GM18498 (cell line): ENCODE measurements at regions not wholly inside any gene's neighbourhood (a gene's known extent, or its start where the extent isn't known, plus 50 kb on each side); places are given as distances from the start of the nearest gene placed in this dataset.
"Not testable (repeated sequence)": the region's sequence is repeated elsewhere in the genome, so short reads cannot be mapped to it uniquely, and the experiment has no call there.

Experiments
- ATAC-seq: cut with Tn5 transposase; IDR thresholded peaks from one replicate; pipeline ENCODE4 v1.9.1; 2021; ENCODE audit warnings: mild to moderate bottlenecking, moderate library complexity; ENCODE audit not compliant: unreplicated experiment

DNA sequence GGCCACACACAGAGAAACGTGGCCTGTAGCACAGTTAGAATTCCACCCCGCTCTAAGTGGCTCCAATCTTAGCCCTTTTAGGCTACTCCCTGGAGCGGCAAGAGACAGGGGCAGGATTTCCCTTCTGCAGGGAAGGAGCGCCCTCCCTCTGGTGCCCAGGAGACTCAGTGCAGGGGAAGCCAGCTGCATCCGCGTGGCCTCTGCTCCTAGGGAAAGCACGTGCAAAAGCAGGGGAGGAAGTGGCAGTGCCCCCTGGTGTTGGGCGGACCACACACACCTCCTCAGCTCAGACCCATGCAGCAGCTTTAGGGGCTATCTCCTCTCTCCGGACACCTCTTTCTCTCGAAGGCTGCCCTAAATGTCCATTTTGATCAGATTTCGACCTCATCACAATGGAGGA, 50.0 kb downstream of the SPRING1 start:
- ATAC-seq = no peak

DNA sequence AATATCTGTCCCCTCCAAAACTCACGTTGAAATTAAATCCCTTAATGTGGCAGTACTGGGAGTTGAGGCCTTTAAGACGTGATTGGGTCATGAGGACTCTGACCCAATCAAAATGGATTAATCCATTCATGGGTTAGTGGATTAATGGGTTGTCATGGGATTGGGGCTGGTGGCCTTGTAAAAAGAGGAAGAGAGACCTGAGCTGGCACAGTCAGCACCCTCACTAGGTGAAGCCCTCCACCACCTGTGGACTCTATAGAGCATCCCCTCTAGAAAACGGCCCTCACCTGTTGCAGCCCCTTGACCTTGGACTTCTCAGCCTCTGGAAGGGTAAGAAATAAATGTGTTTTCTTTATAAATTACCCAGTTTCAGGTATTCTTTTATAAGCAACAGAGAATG, 53.0 kb downstream of the SPRING1 start:
- no peak for ATAC-seq

DNA sequence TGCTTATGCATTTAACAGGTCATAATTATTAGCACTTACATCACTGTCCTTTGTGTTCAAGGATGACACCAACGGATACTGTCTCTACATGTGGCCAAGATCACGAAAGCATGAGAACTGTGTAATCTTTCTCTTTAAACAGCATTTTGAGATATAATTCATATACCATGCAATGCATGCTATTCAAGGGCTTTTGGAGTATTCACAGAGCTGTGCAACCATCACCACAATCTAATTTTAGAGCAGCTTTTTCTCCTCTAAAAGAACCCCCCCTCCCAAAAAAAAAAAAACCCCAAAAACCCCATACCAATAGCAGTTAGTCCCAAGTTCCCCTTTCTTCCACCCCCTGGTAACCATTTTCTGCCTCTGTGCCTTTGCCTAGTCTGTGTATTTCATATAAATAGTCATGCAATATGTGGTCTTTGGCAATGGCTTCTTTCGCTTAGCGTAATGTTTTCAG, 60.6 kb downstream of the SPRING1 start:
- ATAC-seq = no peak

DNA sequence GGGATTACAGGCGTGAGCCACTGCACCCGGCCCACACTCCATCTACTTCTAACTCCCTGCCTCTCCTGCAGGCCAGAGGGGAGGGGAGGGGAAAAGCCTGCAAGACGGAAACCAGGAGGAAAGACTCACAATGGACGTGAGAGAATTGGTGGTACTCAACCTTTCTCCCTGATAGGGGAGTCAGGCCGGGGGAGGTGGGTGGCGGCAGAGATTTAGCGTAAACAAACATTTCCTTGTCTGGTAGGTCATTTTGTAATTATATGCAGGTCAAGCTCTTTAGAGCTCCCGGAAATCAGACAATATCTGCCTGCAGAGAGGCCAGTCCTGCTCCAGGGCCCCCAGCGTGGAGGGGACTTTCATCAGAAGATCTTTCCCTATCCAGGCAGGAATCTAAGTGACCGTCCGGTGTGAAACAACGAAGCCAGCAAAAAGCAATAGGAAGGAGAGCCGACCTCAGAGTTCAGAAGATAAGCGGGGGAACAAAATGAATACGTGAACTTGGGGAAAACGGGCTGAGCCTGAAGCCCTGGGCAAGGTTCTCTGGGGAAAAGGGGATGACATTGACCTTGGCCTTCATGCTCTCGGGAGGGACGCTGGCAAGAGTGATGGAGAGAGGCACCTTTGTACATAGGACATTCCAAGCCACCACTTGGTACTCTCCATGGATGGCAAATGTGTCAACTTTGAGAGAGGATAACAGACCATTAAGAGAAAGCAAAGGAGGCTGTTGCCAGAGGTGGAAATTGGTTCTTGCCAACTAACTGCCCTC, 62.3 kb downstream of the SPRING1 start:
- no peak for ATAC-seq

DNA sequence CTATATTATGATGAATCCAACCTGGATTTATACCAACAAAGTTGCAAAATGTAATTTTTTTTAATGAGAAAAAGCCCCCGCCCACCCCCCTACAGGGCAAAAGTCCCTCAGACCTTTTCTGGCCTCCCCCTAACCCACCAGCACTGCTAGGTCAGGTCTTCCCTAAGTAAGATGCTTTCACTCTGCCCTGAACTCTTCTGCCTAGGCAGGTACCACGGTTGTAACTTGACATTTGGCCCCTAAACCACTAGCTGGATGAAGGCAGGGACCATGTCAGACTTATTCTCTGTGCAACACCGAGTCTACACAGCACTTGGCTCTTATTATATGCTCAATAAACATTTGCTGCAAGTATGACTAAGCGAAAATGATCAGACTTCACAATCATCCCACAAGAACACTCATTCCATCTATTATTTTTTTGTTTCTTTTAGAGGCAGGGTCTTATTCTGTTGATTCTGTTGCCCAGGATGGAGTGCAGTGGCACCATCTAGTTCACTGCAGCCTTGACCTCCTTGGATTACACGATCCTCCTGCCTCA, 63.2 kb downstream of the SPRING1 start:
- ATAC-seq = no peak

DNA sequence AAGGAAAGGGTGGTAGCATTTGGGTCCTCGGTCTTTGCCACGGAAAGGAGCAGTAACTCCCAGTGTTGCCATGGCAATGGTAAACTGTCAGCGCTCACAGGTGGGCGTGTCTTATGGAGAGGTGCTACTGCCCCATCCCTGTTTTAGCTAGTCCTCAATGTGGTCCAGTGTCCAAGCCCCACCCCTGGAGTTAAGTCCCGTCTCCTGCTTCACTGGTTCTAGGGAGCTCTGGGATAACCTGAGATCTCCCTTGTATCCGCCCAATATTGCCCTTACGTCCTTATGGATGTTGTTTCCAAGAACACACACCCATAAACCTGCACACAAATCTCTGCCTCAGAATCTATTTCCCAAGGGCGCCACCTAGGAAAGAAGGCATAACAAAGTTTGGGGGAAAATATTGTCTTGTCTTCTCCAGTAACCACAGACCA, 64.2 kb downstream of the SPRING1 start:
- no peak for ATAC-seq

DNA sequence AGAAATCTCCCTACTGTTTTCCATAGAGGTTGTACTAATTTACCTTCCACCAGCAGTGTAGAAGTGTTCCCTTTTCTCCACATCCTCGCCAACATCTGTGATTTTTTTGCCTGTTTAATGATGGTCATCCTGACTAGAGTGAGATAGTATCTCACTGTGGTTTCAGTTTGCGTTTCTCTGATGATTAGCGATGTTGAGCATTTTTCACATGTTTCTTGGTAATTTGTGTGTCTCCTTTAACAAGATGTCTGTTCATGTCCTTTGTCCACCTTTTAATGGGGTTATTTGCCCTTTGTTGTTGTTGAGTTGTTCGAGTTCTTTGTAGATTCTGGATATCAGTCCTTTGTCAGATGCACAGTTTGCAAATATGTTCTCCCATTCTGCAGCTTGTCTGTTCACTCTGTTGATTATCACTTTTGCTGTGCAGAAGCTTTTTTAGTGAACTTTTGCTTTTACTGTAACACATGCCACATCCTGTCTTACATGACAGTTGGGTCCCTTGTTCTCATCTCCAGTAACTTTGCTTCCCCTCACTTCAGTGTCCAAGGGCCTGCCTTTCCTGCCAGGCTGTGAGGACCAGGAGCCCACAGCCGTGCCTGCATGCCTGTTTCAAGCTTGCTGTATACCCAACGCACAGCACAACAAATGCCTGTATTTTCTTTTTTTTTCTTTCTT, 64.9 kb downstream of the SPRING1 start:
- ATAC-seq = peak; percentile 60

DNA sequence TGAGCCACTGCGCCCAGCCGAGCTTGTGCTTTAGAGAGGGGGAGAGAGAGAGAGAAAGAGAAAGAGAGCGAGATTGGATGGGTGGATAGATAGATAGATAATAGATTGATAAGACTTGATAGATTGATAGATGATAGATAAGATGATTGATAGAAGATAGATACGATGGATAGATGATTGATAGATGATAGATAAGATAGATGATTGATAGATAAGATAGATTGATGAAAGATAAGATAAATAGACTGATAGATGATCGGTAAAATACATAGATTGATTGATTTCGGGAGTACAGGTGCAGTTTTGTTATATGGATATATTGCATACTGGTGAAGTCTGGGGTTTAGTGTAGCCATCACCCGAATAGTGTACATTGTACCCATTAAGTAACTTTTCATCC, 65.9 kb downstream of the SPRING1 start:
- no peak for ATAC-seq

DNA sequence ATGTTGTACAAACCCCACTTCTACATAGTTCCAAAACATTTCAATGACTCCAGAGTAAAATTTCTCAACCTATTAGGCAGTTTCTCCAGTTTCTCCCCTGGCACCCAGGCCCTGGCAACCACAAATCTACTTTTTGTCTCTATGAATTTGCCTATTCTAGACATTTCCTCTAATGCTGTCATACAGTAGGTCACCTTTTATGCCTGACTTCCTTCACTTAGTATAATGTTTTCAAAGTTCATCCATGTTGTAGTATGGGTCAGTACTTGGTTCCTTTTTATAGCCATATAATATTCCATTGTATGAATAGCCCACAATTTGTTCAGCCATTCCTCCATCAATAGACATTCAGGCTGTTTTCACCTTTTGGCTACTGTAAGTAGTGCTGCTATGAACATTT, 67.0 kb downstream of the SPRING1 start:
- ATAC-seq = no peak

DNA sequence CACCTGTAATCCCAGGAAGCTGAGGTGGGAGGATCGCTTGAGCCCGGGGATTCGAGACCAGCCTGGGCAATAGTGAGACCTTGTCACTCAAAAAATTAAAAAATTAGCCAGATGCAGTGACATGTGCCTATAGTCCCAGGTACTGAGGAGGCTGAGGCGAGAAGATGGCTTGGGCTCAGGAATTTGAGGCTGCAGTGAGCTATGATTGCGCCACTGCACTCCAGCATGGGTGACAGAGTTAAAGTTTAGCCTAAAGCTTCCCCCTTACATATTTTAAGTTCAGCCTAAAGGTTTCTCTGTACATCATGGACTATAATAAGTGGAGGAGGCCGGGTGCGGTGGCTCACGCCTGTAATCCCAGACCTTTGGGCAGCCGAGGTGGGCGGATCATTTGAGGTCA, 70.1 kb downstream of the SPRING1 start:
- no peak for ATAC-seq

DNA sequence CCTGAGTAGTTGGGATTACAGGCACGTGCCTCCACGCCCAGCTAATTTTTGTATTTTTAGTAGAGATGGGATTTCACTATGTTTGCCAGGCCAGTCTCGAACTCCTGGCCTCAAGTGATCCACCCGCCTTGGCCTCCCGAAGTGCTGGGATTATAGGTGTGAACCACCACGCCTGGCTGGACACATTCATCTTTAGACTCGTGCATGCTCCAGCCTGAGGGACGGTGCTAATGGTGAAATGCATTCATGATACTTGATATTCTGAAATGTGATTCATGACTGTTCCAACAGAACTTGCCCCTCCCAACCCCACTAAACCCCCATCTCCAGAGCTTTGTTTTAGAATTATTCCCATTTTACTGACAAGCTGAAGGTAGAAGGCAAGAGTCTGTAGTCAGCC, 71.0 kb downstream of the SPRING1 start:
- ATAC-seq = not testable (repeated sequence)

DNA sequence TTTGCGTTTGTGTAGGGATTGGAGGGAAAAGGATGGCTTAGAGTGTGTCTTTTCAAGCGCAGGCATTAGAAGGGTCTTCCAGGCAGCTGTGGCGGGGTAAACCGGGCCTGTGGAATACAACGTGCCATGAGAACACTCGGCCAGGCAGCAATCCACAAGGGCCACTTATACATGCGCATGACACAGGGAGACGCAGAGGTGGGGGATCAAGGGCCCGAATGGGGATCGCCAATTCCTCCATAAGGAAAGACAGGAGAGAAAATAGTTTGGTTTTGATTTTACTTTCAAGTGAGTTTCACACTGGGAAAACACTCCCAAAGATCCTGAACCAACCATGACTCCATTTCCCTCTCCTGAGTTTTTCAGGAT, 71.6 kb downstream of the SPRING1 start:
- no peak for ATAC-seq

DNA sequence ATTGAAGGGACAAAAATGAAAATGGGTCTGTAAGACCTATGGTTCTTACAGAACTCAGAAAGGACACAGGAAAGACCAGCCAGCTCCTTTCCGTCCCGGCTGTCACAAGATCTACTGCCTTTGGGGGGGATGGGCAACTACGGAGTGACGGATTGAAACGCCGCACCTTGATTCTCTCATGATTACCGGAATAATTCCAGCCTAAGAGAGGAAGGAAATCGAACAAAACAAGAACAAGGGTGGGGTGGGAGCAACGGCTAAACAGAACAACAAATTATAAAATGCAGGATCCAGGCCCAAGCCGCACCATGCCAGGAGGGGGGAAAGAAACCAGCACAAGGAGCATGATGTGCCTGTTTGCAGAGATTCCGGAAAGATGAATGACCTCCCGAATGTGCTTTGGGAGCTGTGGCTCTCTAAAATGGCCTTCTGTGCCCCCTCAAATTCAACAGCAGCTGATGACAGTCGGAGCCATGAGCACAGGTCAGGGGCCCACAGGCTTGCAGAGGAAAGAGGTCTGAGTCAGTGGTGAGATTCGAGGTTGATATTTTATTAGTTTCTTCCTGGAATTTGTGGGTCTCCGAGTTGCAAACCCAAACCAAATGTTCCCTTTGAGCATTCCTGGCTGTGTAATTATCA, 72.1 kb downstream of the SPRING1 start:
- ATAC-seq = no peak

DNA sequence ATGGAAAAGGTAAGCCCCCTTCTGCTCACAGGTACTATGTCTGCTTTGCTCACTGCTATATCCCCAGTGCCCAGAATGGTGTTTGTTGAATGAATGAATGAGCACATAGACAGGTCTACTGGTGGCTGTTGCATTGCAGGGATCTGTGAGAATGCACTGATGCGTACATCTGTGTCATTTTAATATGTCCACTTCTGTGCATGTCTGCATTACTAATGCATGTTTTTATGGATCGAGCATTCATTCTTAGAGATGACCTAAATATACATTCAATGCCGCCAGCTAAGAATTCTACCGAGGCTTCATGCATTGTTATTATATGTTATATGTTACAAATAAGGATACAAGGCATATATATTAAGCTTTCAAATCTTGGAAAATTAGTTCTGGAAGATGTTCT, 73.8 kb downstream of the SPRING1 start:
- no peak for ATAC-seq

DNA sequence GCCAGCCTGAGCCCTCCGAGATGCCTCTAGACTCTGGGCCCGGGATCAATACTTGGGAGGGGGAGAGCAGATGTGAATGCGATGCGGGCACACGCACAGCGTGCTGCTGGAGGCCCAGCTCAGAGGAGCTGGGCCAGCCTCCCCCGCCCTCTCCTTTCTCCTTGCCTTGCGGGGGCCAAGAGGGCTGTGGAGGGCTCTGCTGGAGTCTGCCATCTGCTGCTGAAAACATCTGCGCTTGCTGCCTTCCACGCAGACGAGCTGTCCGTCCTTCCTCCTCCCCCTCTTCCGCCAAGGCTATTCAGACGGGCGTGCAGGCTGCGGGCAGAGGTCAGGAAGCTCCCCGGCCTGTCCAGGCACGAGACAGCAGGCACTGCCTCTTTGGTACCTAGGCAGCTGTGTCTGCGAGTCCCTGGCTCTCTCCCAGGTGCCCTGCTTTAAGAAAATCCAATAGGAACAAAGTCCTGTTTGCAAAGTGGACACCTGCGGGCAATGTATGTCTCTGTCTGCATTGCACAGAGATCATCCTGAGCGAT, 75.2 kb downstream of the SPRING1 start:
- ATAC-seq = no peak

DNA sequence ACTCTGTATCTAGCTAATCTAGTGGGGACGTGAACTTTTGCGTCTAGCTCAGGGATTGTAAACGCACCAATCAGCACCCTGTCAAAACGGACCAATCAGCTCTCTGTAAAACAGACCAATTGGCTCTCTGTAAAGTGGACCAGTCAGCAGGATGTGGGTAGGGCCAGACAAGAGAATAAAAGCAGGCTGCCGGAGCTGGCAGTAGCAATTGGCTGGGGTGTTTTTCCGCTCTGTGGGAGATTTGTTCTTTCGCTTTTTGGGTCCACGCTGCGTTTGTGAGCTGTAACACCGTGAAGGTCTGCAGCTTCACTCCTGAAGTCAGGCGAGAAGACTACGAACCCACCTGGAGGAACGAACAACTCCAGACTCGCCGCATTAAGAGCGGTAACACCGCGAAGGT, 76.5 kb downstream of the SPRING1 start:
- ATAC-seq = no peak

DNA sequence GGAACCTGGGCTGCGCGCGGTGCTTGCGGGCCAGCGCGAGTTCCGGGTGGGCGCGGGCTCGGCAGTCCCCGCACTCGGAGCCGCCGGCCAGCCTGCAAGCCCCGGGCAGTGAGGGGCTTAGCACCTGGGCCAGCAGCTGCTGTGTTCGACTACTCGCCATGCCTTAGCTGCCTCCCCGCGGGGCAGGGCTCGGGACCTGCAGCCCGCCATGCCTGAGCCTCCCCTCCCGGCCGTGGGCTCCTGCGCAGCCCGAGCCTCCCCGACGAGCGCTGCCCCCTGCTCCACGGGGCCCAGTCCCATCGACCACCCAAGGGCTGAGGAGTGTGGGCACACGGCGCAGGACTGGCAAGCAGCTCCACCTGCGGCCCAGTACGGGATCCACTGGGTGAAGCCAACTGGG, 77.1 kb downstream of the SPRING1 start:
- ATAC-seq = not testable (repeated sequence)

DNA sequence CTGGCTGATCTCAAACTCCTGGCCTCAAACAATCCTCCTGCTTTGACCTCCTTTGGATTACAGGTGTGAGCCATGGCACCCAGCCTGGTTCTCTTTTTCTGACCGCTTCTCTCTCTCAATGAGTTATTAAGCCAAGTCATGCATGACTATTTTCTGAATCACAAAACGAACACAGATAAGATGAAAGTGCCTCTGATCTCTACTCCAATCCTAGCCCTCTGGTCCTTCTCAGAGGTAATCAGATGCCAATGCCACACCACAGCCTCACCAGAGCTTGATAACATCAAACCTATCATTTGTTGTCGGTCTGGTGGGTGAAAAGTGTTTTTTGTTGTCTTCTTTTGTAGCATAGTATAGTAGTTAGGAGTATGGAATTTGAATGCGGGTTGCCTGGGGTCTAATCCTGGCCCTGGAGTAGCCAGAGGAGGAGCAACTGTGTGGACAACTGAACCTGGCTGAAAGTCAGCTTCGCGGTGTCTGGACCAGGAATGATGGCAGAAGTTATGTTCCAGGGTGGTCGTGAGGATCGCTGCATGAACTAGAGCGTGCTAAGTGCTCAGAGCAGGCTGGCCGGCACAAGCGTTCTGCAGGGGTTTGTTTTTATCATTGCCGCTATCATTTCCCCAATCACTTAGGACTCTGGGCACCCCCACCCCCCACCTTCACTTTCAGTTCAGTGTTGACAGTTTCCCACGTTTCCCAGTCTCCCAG, 77.9 kb downstream of the SPRING1 start:
- no peak for ATAC-seq

DNA sequence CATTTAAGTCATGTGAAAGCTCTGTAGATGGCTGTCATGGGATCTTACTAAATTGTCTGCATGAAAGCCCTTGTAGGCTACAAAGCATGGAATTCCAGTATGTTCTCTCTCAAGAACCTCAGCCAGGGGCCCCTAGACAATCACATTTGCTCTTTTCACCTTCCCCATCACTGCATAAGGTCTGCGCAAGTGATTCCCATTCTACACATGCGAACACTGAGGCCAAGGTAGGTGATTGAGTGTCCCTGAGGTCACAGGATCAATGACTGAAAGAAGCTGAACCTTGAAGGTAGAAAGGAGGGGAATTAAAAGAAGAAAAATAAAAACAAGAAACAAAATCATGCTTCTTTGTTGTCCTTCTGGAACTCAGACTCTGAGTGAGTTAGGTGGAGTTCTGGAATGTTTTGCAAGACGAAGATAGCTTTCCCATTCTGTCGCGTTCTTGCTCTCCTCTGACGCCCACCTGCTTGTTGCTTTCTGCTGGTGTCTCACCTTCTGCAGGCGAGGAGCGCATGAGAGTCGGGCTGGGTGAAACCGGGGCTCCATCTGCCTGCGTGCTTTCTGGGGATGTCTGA, 79.9 kb downstream of the SPRING1 start:
- no peak for ATAC-seq

DNA sequence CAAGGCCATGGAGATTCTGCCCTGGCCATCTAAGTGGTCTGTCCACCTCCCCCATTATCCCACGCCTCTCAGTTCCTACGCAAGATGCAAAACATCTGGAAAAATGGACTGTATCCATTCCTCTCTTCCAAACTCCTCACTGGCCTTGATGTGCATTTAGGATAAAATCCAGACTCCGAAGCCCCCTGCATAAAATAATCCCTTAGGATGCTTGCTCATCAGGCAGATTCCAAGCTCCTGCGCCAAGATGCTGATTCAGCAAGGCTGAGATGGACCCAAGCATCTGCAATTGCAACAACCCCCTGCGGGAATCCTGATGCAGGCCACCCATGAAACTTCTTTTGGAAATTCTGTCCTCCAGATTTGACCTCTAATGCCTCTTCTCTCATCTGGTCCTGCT, 81.6 kb downstream of the SPRING1 start:
- ATAC-seq = no peak
